Glutamatergic neuron (in vitro differentiated cells): ENCODE measurements at regions not wholly inside any gene's neighbourhood (a gene's known extent, or its start where the extent isn't known, plus 50 kb on each side); places are given as distances from the start of the nearest gene placed in this dataset.

Source experiments
- DNase-seq: peaks from one replicate; pipeline ENCODE4 v3.0.0; 2022
- H3K27ac Mint-ChIP-seq: one replicate; pipeline ENCODE4 v1.8.0; 2020; ENCODE audit warnings: mild to moderate bottlenecking, mixed read lengths, inconsistent platforms; ENCODE audit not compliant: unreplicated experiment
- H3K27me3 Mint-ChIP-seq: one replicate; pipeline ENCODE4 v1.8.0; 2020; ENCODE audit warnings: mild to moderate bottlenecking, moderate library complexity, mixed read lengths, inconsistent platforms; ENCODE audit not compliant: unreplicated experiment
- H3K36me3 Mint-ChIP-seq: one replicate; pipeline ENCODE4 v1.8.0; 2020; ENCODE audit warnings: mild to moderate bottlenecking, mixed read lengths, inconsistent platforms; ENCODE audit not compliant: unreplicated experiment
- H3K4me1 Mint-ChIP-seq: one replicate; pipeline ENCODE4 v1.8.0; 2020; ENCODE audit warnings: mild to moderate bottlenecking, low read depth, mixed read lengths, inconsistent platforms; ENCODE audit not compliant: unreplicated experiment
- H3K4me3 Mint-ChIP-seq: one replicate; pipeline ENCODE4 v1.8.0; 2020; ENCODE audit warnings: mild to moderate bottlenecking, mixed read lengths, inconsistent platforms; ENCODE audit not compliant: unreplicated experiment
- H3K9me3 Mint-ChIP-seq: one replicate; pipeline ENCODE4 v1.8.0; 2020; ENCODE audit warnings: mild to moderate bottlenecking, moderate library complexity, mixed read lengths, inconsistent platforms; ENCODE audit not compliant: unreplicated experiment
- TF ChIP-seq, protein P1 (sequence below): fragments of 200-600 bp; sonication (generic); IDR thresholded peaks from one replicate; pipeline ENCODE4 v1.5.0; 2021; ENCODE audit not compliant: partially characterized antibody, unreplicated experiment

DNA sequence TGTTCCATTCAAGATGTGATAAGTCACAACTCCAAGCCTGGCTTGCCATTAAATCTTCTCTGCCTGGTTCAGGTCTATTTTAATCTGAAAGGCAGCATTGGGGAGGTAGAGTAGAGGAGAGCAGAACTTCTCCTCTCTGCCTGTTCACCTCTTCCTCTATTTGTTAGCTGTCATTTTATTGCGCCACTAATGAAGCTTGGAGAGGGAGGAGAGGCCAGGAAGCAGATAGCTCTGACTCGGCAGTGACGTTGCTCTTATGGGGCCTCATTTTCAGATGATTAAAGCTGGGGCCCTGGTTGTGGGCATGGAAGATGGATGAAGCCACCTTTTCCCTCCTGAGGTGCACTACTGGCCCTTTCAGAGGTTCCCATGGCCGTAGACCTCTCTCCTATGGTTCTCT is 207.3 kb downstream of the MID1IP1 start:
- Mint-ChIP-seq H3K36me3 (no peaks in the 10 kb centered on the region), H3K4me1 (no peaks in the 10 kb centered on the region), H3K27me3 (peaks cover 1% of the 10 kb centered on the region), H3K27ac (no peak overlapping the region), H3K9me3 (peaks cover 5% of the 10 kb centered on the region), H3K4me3 (no peak overlapping the region)
- TF ChIP-seq, protein P1, sequence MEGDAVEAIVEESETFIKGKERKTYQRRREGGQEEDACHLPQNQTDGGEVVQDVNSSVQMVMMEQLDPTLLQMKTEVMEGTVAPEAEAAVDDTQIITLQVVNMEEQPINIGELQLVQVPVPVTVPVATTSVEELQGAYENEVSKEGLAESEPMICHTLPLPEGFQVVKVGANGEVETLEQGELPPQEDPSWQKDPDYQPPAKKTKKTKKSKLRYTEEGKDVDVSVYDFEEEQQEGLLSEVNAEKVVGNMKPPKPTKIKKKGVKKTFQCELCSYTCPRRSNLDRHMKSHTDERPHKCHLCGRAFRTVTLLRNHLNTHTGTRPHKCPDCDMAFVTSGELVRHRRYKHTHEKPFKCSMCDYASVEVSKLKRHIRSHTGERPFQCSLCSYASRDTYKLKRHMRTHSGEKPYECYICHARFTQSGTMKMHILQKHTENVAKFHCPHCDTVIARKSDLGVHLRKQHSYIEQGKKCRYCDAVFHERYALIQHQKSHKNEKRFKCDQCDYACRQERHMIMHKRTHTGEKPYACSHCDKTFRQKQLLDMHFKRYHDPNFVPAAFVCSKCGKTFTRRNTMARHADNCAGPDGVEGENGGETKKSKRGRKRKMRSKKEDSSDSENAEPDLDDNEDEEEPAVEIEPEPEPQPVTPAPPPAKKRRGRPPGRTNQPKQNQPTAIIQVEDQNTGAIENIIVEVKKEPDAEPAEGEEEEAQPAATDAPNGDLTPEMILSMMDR: no peak
- DNase-seq: no peak

DNA sequence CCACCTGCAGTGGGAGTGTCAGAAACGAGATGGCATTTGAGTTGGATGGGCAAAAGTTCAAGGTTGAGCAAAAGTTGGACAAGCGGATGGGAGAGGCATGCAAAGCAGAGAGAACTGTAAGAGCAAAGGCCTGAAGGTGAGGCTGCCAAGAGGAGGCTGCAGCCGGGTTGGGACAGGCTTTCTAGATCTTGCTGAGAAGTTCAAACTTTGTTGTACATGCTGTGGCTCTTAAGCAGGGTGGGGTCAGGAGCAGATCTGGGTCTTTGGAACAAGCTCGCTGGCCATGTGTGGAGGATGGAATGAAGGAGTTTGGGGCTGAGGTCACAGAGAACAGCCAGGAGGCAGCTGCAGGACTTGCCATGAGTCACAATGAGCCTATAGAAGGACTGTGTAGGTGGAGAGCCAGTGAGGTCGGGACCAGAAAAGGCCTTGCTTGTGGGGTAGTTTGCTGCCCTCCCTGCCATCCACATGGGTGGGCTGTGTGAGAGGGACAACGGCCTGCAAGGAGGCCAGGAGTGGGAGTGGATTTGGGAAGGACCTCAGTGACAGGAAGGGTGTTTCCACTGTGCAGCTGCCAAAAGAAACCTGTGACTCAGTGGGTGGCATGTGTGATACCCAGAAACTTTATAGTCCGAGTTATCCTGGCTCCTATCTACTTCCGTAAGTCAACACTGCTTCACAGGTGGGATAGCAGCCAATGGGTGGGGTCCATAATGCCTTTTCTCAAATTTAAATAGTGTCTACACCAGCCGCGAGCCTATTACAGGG is 210.4 kb downstream of the MID1IP1 start:
- TF ChIP-seq, protein P1: no peak
- DNase-seq: no peak
- Mint-ChIP-seq H3K4me3 (no peak overlapping the region), H3K27ac (no peak overlapping the region), H3K9me3 (peaks cover 5% of the 10 kb centered on the region), H3K27me3 (peaks cover 1% of the 10 kb centered on the region), H3K4me1 (no peaks in the 10 kb centered on the region), H3K36me3 (no peaks in the 10 kb centered on the region)

DNA sequence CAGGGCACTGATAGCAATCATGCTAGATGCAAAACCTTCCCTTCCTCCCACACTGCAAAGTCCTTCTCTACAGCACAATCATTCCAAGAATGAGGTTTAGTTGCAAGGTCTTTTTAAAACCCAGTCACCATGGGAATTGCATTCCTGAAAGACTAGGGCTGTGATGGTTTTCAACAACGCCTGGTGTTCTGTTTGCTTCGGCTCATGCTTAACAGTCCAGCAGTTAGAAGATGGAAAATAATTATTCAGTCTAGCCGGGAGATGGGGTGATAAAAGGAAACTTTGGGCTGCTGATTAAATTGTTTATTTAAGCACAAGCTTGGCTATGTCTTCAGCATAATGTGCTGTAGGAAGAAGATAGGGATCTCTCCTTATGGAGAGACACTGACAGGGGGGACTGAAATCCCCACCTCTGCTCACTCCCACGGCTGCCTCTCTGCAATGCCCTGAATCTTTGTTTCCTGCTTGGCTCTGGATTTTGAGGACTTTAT is 211.4 kb downstream of the MID1IP1 start:
- Mint-ChIP-seq H3K36me3 (no peaks in the 10 kb centered on the region), H3K4me3 (no peak overlapping the region), H3K27ac (no peak overlapping the region), H3K27me3 (peaks cover 1% of the 10 kb centered on the region), H3K4me1 (no peaks in the 10 kb centered on the region), H3K9me3 (peaks cover 5% of the 10 kb centered on the region)
- TF ChIP-seq, protein P1: no peak
- DNase-seq: no peak

DNA sequence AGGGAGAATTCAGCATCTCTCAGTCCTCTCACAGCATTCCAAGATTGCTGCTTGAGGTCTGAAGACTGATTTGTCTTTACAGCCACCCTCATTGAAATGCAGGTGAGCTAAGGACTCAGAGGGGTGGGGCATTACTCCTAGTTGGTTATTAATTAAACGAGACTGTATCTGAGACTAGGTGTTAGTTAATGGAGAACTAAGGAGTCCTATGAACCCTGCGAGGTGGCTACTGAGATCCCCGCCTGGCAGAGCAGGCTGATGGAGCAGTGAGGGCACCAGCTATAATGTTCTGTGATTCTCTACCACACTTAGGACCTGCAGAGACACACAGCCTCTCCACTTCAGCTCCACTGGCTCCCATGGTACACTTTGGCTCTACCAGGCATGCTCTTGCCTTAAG is 215.3 kb downstream of the MID1IP1 start:
- TF ChIP-seq, protein P1: no peak
- DNase-seq: no peak
- Mint-ChIP-seq H3K27ac (no peak overlapping the region), H3K36me3 (no peaks in the 10 kb centered on the region), H3K4me3 (no peak overlapping the region), H3K27me3 (peaks cover 1% of the 10 kb centered on the region), H3K9me3 (peaks cover 3% of the 10 kb centered on the region), H3K4me1 (no peaks in the 10 kb centered on the region)

DNA sequence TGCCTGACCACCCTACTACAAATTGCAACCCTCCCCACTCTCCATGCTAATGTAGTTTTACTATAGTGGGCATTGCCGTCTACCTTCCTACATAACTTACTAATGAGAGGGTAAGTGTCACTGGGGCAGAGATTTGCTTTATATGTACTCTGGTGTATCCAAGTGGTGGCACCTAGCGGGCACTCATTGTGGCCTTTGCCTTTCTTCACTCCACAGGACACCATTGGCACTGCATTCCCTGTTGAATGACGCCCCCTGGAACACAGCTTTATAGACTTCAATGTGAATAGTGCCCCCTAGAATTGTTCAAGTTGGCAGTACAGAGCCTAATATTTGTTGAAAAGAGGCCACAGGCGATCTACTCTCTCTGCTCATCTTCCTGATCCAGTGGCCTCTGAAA is 215.8 kb downstream of the MID1IP1 start:
- TF ChIP-seq, protein P1: no peak
- peaks cover 1% of the 10 kb centered on the region for H3K27me3 Mint-ChIP-seq
- no peaks in the 10 kb centered on the region for H3K4me1 Mint-ChIP-seq
- H3K27ac Mint-ChIP-seq: no peak overlapping the region
- peaks cover 3% of the 10 kb centered on the region for H3K9me3 Mint-ChIP-seq
- no peak overlapping the region for H3K4me3 Mint-ChIP-seq
- DNase-seq: no peak
- no peaks in the 10 kb centered on the region for H3K36me3 Mint-ChIP-seq
